ENCODE measurements at regions not wholly inside any gene's neighbourhood (a gene's known extent, or its start where the extent isn't known, plus 50 kb on each side); places are given as distances from the start of the nearest gene placed in this dataset.
"Not testable (repeated sequence)": the region's sequence is repeated elsewhere in the genome, so short reads cannot be mapped to it uniquely, and the experiment has no call there.

- no peak for DNase-seq
Observed at GRCh38 chr17:20771104-20771503, 191.6 kb downstream of the CDRT15L2 start.

- DNase-seq, result no peak
Observed at GRCh38 chr17:20774472-20775135, 195.1 kb downstream of the CDRT15L2 start.

GRCh38 chr17:20775331-20775730 lies 195.8 kb downstream of the CDRT15L2 start:
- no peak for DNase-seq

- DNase-seq, result no peak
Observed at GRCh38 chr17:20779521-20779920, 200.0 kb downstream of the CDRT15L2 start.

- no peak for DNase-seq
Observed at GRCh38 chr17:20781260-20781659, 201.7 kb downstream of the CDRT15L2 start.

GRCh38 chr17:20781869-20782268 lies 202.3 kb downstream of the CDRT15L2 start:
- not testable (repeated sequence) for DNase-seq

GRCh38 chr17:20783091-20783490 lies 203.6 kb downstream of the CDRT15L2 start:
- DNase-seq, result no peak

- no peak for DNase-seq
Observed at GRCh38 chr17:20784100-20784665, 204.7 kb downstream of the CDRT15L2 start.

GRCh38 chr17:20787281-20787680 lies 207.8 kb downstream of the CDRT15L2 start:
- DNase-seq, result no peak

- DNase-seq, result no peak
Observed at GRCh38 chr17:20791626-20792025, 212.1 kb downstream of the CDRT15L2 start.

GRCh38 chr17:20794532-20794931 lies 215.0 kb downstream of the CDRT15L2 start:
- DNase-seq, result not testable (repeated sequence)

GRCh38 chr17:20797292-20797691 lies 217.8 kb downstream of the CDRT15L2 start:
- DNase-seq, result no peak

GRCh38 chr17:20800146-20800545 lies 220.6 kb downstream of the CDRT15L2 start:
- no peak for DNase-seq

- no peak for DNase-seq
Observed at GRCh38 chr17:20805751-20806150, 226.2 kb downstream of the CDRT15L2 start.

- DNase-seq, result not testable (repeated sequence)
Observed at GRCh38 chr17:20807566-20807965, 228.0 kb downstream of the CDRT15L2 start.

- not testable (repeated sequence) for DNase-seq
Observed at GRCh38 chr17:20815410-20815809, 227.4 kb downstream of the USP22 start.

GRCh38 chr17:20823905-20824304 lies 218.9 kb downstream of the USP22 start:
- DNase-seq, result no peak

- no peak for DNase-seq
Observed at GRCh38 chr17:20825539-20825938, 217.3 kb downstream of the USP22 start.

GRCh38 chr17:20840453-20840852 lies 202.4 kb downstream of the USP22 start:
- DNase-seq, result not testable (repeated sequence)

GRCh38 chr17:20840987-20841865 lies 201.6 kb downstream of the USP22 start:
- DNase-seq, result not testable (repeated sequence)

- DNase-seq, result not testable (repeated sequence)
Observed at GRCh38 chr17:20842012-20842411, 200.8 kb downstream of the USP22 start.

GRCh38 chr17:20843261-20843660 lies 199.6 kb downstream of the USP22 start:
- DNase-seq, result not testable (repeated sequence)
